GM18511 (cell line): ENCODE measurements at regions not wholly inside any gene's neighbourhood (a gene's known extent, or its start where the extent isn't known, plus 50 kb on each side); places are given as distances from the start of the nearest gene placed in this dataset.
"Not testable (repeated sequence)": the region's sequence is repeated elsewhere in the genome, so short reads cannot be mapped to it uniquely, and the experiment has no call there.

Experiments
- ATAC-seq: cut with Tn5 transposase; IDR thresholded peaks from one replicate; pipeline ENCODE4 v1.9.1; 2021; ENCODE audit warnings: mild to moderate bottlenecking, moderate library complexity; ENCODE audit not compliant: unreplicated experiment

- no peak for ATAC-seq
Measured at GRCh38 chrX:129091097-129091496, 432.2 kb downstream of the SMARCA1 start.

GRCh38 chrX:129086802-129087201, 436.5 kb downstream of the SMARCA1 start:
- ATAC-seq = no peak

- not testable (repeated sequence) for ATAC-seq
Measured at GRCh38 chrX:129084291-129084690, 439.0 kb downstream of the SMARCA1 start.

GRCh38 chrX:129077424-129078170, 445.7 kb downstream of the SMARCA1 start:
- no peak for ATAC-seq

- ATAC-seq = no peak
Measured at GRCh38 chrX:129071390-129071789, 451.9 kb downstream of the SMARCA1 start.

GRCh38 chrX:129065895-129066294, 457.4 kb downstream of the SMARCA1 start:
- no peak for ATAC-seq

GRCh38 chrX:129058405-129058804, 464.9 kb downstream of the SMARCA1 start:
- no peak for ATAC-seq

GRCh38 chrX:129043138-129043537, 480.2 kb downstream of the SMARCA1 start:
- no peak for ATAC-seq

- no peak for ATAC-seq
Measured at GRCh38 chrX:129041319-129041718, 482.0 kb downstream of the SMARCA1 start.

GRCh38 chrX:129040124-129040523, 483.2 kb downstream of the SMARCA1 start:
- ATAC-seq = no peak

- no peak for ATAC-seq
Measured at GRCh38 chrX:129039176-129039575, 484.1 kb downstream of the SMARCA1 start.

- no peak for ATAC-seq
Measured at GRCh38 chrX:129037389-129037788, 485.9 kb downstream of the SMARCA1 start.

- no peak for ATAC-seq
Measured at GRCh38 chrX:129035180-129035579, 488.1 kb downstream of the SMARCA1 start.

- ATAC-seq = no peak
Measured at GRCh38 chrX:129034196-129034595, 489.1 kb downstream of the SMARCA1 start.

- ATAC-seq = no peak
Measured at GRCh38 chrX:129026202-129026601, 497.1 kb downstream of the SMARCA1 start.

- no peak for ATAC-seq
Measured at GRCh38 chrX:129025376-129025775, 497.9 kb downstream of the SMARCA1 start.

- no peak for ATAC-seq
Measured at GRCh38 chrX:129019412-129019811, 503.9 kb downstream of the SMARCA1 start.

- ATAC-seq = no peak
Measured at GRCh38 chrX:129015381-129015780, 507.9 kb downstream of the SMARCA1 start.

GRCh38 chrX:129013574-129013973, 509.7 kb downstream of the SMARCA1 start:
- ATAC-seq = no peak

- ATAC-seq = no peak
Measured at GRCh38 chrX:129007631-129008030, 515.7 kb downstream of the SMARCA1 start.

GRCh38 chrX:129006491-129006890, 516.8 kb downstream of the SMARCA1 start:
- ATAC-seq = no peak

GRCh38 chrX:129000797-129001196, 522.5 kb downstream of the SMARCA1 start:
- ATAC-seq = no peak

GRCh38 chrX:129000018-129000417, 523.3 kb downstream of the SMARCA1 start:
- ATAC-seq = no peak
